ENCODE measurements at regions not wholly inside any gene's neighbourhood (a gene's known extent, or its start where the extent isn't known, plus 50 kb on each side); places are given as distances from the start of the nearest gene placed in this dataset.

DNA sequence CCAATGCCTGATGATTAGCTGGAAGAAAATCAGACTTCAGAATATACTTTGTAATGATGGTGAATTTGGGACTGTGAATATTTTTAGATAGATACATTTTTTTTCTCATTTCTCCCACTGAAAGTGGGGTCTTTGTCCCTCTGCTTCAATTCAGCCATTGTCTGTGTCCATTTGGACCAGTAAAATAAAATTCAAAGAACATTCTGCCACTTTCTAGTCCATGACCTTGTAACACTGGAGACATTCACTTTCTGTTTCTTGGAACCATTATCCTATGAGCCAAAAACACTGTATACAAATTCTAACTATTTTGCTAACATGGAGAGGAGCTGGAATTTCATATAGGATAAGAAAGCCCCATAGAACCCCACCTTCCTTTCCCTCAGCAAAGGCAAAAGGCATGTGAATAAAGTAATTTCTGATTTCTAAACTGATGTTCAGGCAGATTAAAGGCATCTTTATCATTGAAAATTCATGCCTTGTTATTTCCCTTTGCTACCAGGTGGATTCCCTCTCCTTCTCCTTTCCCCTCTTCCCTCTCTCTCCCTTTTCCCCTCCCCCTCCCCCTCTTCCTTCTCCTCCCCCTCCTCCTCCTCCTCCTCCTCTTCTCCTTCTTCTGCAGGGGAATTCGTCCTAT lies 2010.4 kb upstream of the LRRTM1 start:
- no peaks in the 10 kb centered on the region for H3K4me1 ChIP-seq (ENCODE audit: low read length)
- H3F3A ChIP-seq (ENCODE audit: insufficient read depth, low read length): no peaks in the 10 kb centered on the region
- TF ChIP-seq, protein P1, sequence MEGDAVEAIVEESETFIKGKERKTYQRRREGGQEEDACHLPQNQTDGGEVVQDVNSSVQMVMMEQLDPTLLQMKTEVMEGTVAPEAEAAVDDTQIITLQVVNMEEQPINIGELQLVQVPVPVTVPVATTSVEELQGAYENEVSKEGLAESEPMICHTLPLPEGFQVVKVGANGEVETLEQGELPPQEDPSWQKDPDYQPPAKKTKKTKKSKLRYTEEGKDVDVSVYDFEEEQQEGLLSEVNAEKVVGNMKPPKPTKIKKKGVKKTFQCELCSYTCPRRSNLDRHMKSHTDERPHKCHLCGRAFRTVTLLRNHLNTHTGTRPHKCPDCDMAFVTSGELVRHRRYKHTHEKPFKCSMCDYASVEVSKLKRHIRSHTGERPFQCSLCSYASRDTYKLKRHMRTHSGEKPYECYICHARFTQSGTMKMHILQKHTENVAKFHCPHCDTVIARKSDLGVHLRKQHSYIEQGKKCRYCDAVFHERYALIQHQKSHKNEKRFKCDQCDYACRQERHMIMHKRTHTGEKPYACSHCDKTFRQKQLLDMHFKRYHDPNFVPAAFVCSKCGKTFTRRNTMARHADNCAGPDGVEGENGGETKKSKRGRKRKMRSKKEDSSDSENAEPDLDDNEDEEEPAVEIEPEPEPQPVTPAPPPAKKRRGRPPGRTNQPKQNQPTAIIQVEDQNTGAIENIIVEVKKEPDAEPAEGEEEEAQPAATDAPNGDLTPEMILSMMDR (IDR thresholded peaks at IDR 0.05; ENCODE audit: low read length): no peak
- H2AFZ ChIP-seq (ENCODE audit: low read length): no peak overlapping the region
- H3K9me3 ChIP-seq (replicated peaks; ENCODE audit: insufficient read depth, low read length): no peaks in the 10 kb centered on the region
- DNase-seq: no peak
- no peaks in the 10 kb centered on the region for H3K9me2 ChIP-seq (replicated peaks; ENCODE audit: insufficient read depth, low read length)
- no peaks in the 10 kb centered on the region for H3K79me2 ChIP-seq (ENCODE audit: low read length)
- no peaks in the 10 kb centered on the region for H3K36me3 ChIP-seq (replicated peaks; ENCODE audit: insufficient read depth, low read length)
- no peaks in the 10 kb centered on the region for H4K20me1 ChIP-seq (ENCODE audit: insufficient read depth, low read length)
- H3K27ac ChIP-seq (ENCODE audit: low read length): no peak overlapping the region
- H3K9ac ChIP-seq (ENCODE audit: low read length): no peak overlapping the region
- H3K4me3 ChIP-seq (ENCODE audit: low read length): no peak overlapping the region
- no peak overlapping the region for H3K4me2 ChIP-seq (ENCODE audit: low read depth, low read length)
- no peaks in the 10 kb centered on the region for H3K27me3 ChIP-seq (replicated peaks; ENCODE audit: insufficient read depth, low read length)

DNA sequence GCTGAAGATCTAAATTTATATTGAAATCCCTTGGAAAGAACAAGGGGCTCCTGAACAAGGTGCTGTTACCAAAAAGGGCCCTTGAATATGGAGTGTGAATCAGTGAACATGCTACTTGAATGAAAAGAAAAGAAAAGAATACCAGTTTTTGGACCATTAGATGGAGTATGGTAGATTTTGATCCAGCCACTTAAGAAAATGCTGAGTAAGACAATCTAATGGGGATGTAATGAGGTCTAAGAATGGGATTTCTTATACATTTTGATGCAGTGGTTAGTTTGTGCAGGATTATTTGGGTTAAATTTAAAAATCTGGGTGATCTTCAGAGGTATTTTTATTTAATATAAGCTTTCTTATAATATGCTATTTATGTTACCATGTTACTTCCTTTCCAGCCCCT lies 2003.0 kb upstream of the LRRTM1 start:
- Histone ChIP-seq H3F3A (ENCODE audit: insufficient read depth, low read length) (no peaks in the 10 kb centered on the region), H4K20me1 (ENCODE audit: insufficient read depth, low read length) (no peaks in the 10 kb centered on the region), H3K27ac (ENCODE audit: low read length) (no peak overlapping the region), H3K4me1 (ENCODE audit: low read length) (no peaks in the 10 kb centered on the region), H3K79me2 (ENCODE audit: low read length) (no peaks in the 10 kb centered on the region), H3K9me3 (replicated peaks; ENCODE audit: insufficient read depth, low read length) (no peaks in the 10 kb centered on the region), H3K27me3 (replicated peaks; ENCODE audit: insufficient read depth, low read length) (no peaks in the 10 kb centered on the region), H3K9me2 (replicated peaks; ENCODE audit: insufficient read depth, low read length) (no peaks in the 10 kb centered on the region), H3K4me2 (ENCODE audit: low read depth, low read length) (no peak overlapping the region), H2AFZ (ENCODE audit: low read length) (no peak overlapping the region), H3K9ac (ENCODE audit: low read length) (no peak overlapping the region), H3K4me3 (ENCODE audit: low read length) (no peak overlapping the region), H3K36me3 (replicated peaks; ENCODE audit: insufficient read depth, low read length) (no peaks in the 10 kb centered on the region)
- no peak for DNase-seq
- TF ChIP-seq, protein P1 (IDR thresholded peaks at IDR 0.05; ENCODE audit: low read length): no peak
- TF ChIP-seq EZH2phosphoT487 (IDR thresholded peaks at IDR 0.05; ENCODE audit: low read length) (no peak), EZH2 (optimal IDR thresholded peaks at IDR 0.05; ENCODE audit: low read depth, low read length) (no peak)

DNA sequence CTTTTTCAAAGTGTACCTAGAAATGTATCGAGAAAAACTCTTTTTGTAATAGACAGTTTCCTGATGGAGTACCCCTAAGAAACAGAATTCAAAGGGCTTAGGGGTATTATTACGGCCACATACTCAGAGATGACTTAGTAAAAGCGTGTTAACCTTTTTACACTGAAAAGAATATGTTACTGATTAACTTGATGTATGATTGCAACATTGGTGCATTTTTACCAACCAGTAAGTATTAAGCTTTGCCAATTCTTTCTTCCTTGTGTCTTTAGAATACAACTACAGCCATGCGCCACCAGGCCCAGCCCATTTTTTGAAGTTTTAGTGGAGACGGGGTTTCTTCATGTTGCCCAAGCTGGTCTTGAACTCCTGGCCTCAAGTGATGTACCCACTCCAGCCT lies 1997.0 kb upstream of the LRRTM1 start:
- no peak for DNase-seq
- Histone ChIP-seq H3K4me3 (ENCODE audit: low read length) (no peak overlapping the region), H3K27me3 (replicated peaks; ENCODE audit: insufficient read depth, low read length) (no peaks in the 10 kb centered on the region), H3K27ac (ENCODE audit: low read length) (no peak overlapping the region), H3K9me2 (replicated peaks; ENCODE audit: insufficient read depth, low read length) (no peaks in the 10 kb centered on the region), H3K4me2 (ENCODE audit: low read depth, low read length) (no peak overlapping the region), H3K36me3 (replicated peaks; ENCODE audit: insufficient read depth, low read length) (no peaks in the 10 kb centered on the region), H2AFZ (ENCODE audit: low read length) (no peak overlapping the region), H3K4me1 (ENCODE audit: low read length) (no peaks in the 10 kb centered on the region), H3K9ac (ENCODE audit: low read length) (no peak overlapping the region), H4K20me1 (ENCODE audit: insufficient read depth, low read length) (no peaks in the 10 kb centered on the region), H3K9me3 (replicated peaks; ENCODE audit: insufficient read depth, low read length) (no peaks in the 10 kb centered on the region), H3K79me2 (ENCODE audit: low read length) (no peaks in the 10 kb centered on the region), H3F3A (ENCODE audit: insufficient read depth, low read length) (no peaks in the 10 kb centered on the region)
- no peak for TF ChIP-seq EZH2phosphoT487 (IDR thresholded peaks at IDR 0.05; ENCODE audit: low read length)
- TF ChIP-seq, protein P1 (IDR thresholded peaks at IDR 0.05; ENCODE audit: low read length): no peak
- TF ChIP-seq EZH2 (optimal IDR thresholded peaks at IDR 0.05; ENCODE audit: low read depth, low read length): no peak
